Stomach (tissue), 4 donors: ENCODE measurements at regions not wholly inside any gene's neighbourhood (a gene's known extent, or its start where the extent isn't known, plus 50 kb on each side); places are given as distances from the start of the nearest gene placed in this dataset.

Experiments
- POLR2A ChIP-seq, 4 donors: fragments of 450-650 bp; IDR thresholded peaks; one replicate each; pipeline ENCODE4 v1.6.1; 2016; ENCODE audit warnings: antibody characterized with exemption in 4 of 4, control low read depth in 2 of 4, mild to moderate bottlenecking in 1 of 4, moderate library complexity in 1 of 4
- TF ChIP-seq, protein P1 (sequence below), 7 experiments: fragments of 450-650 bp in 4 of 7; fragments of 200-600 bp in 3 of 7; sonication (generic) in 3 of 7; IDR thresholded peaks; one replicate each; pipeline ENCODE4 v1.5.1; 2016 to 2019; ENCODE audit warnings: antibody characterized with exemption in 7 of 7, control low read depth in 2 of 7, mild to moderate bottlenecking in 1 of 7

DNA sequence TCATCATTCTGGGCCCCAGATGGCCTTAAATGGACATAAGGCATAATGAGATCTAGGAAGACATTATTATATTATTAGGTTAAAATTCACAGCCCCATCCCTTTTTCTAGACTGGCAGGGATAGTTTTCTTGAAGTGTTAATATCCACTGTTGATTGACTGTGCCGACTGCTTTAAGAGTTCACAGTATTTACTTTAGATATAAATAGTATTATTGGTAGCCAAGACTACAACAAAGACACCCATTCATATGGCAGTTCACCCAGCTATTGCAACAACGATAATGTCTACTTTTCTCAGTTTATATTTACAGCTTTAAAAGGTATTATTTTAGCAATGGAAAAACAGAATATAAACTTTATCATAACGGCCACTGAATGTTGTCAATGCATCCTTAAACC is 922.2 kb upstream of the POU3F4 start:
- TF ChIP-seq, protein P1, sequence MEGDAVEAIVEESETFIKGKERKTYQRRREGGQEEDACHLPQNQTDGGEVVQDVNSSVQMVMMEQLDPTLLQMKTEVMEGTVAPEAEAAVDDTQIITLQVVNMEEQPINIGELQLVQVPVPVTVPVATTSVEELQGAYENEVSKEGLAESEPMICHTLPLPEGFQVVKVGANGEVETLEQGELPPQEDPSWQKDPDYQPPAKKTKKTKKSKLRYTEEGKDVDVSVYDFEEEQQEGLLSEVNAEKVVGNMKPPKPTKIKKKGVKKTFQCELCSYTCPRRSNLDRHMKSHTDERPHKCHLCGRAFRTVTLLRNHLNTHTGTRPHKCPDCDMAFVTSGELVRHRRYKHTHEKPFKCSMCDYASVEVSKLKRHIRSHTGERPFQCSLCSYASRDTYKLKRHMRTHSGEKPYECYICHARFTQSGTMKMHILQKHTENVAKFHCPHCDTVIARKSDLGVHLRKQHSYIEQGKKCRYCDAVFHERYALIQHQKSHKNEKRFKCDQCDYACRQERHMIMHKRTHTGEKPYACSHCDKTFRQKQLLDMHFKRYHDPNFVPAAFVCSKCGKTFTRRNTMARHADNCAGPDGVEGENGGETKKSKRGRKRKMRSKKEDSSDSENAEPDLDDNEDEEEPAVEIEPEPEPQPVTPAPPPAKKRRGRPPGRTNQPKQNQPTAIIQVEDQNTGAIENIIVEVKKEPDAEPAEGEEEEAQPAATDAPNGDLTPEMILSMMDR (IDR thresholded peaks at IDR 0.05): no peak
- TF ChIP-seq POLR2A (IDR thresholded peaks at IDR 0.05): no peak
